ENCODE measurements at regions not wholly inside any gene's neighbourhood (a gene's known extent, or its start where the extent isn't known, plus 50 kb on each side); places are given as distances from the start of the nearest gene placed in this dataset.

- intact Hi-C loops (cut with micrococcal nuclease), result no loop called here
- DNase-seq (ENCODE audit: extremely low read depth in 1 of 4, low spot score in 3 of 4) (no peak), FAIRE-seq (no peak), ATAC-seq (no peak)
- Histone ChIP-seq H3K27me3 (ENCODE audit: control insufficient read depth in 2 of 2, insufficient read depth in 2 of 2, low read length in 2 of 2) (no peaks in the 10 kb centered on the region), H3K4me3 (no peak overlapping the region), H3K36me3 (ENCODE audit: control insufficient read depth, insufficient read depth, low read length) (no peaks in the 10 kb centered on the region), H4K20me1 (replicated peaks; ENCODE audit: control insufficient read depth, insufficient read depth, low read length) (no peaks in the 10 kb centered on the region), H3K79me2 (ENCODE audit: control insufficient read depth, insufficient read depth, low read length) (no peaks in the 10 kb centered on the region), H2AFZ (ENCODE audit: low read depth, low read length) (no peak overlapping the region), H3K9me1 (ENCODE audit: control insufficient read depth, insufficient read depth, low read length) (no peaks in the 10 kb centered on the region), H3K27ac (ENCODE audit: extremely low read depth, low read depth, low read length) (no peak overlapping the region), H3K9ac (ENCODE audit: insufficient read depth in 1 of 2, low read depth in 2 of 2, low read length in 2 of 2) (no peak overlapping the region), H3K4me2 (ENCODE audit: insufficient read depth, low read length) (no peak overlapping the region), H3K9me3 (replicated peaks; ENCODE audit: control insufficient read depth, insufficient read depth, low read depth, low read length) (no peaks in the 10 kb centered on the region), H3K4me1 (replicated peaks in 1 of 2; ENCODE audit: control insufficient read depth in 2 of 2, insufficient read depth in 2 of 2, low read length in 2 of 2) (no peaks in the 10 kb centered on the region)
- ChIA-PET POLR2A (no interaction called here), CTCF (ENCODE audit: low intra/inter-chr PET ratio) (no interaction called here)
- TF ChIP-seq HNRNPK (IDR thresholded peaks at IDR 0.05; ENCODE audit: low read depth, low read length, poor library complexity, severe bottlenecking), result peak; percentile 84
- no peak for TF ChIP-seq THRA (IDR thresholded peaks at IDR 0.05)
- TF ChIP-seq GTF2F1 (IDR thresholded peaks at IDR 0.05; ENCODE audit: low read depth, low read length), result no peak
- WGBS (ENCODE audit: insufficient coverage, low coverage, missing lambda C conversion rate), result 0% methylated on average over 1 of the region's 1 CpG
- no TSS peak for BruUV-seq (replicated peaks)
- in situ Hi-C loops (cut with MboI), result no loop called here
Measured at GRCh38 chr21:18069875-18070274, 174.8 kb upstream of the CHODL start.

- intact Hi-C loops (cut with micrococcal nuclease), result no loop called here
- in situ Hi-C loops (cut with MboI), result no loop called here
- Histone ChIP-seq H3K9me1 (ENCODE audit: control insufficient read depth, insufficient read depth, low read length) (no peaks in the 10 kb centered on the region), H3K4me3 (no peak overlapping the region), H4K20me1 (replicated peaks; ENCODE audit: control insufficient read depth, insufficient read depth, low read length) (no peaks in the 10 kb centered on the region), H3K4me1 (replicated peaks in 1 of 2; ENCODE audit: control insufficient read depth in 2 of 2, insufficient read depth in 2 of 2, low read length in 2 of 2) (no peaks in the 10 kb centered on the region), H3K36me3 (ENCODE audit: control insufficient read depth, insufficient read depth, low read length) (no peaks in the 10 kb centered on the region), H2AFZ (ENCODE audit: low read depth, low read length) (no peak overlapping the region), H3K9ac (ENCODE audit: insufficient read depth in 1 of 2, low read depth in 2 of 2, low read length in 2 of 2) (no peak overlapping the region), H3K27me3 (ENCODE audit: control insufficient read depth in 2 of 2, insufficient read depth in 2 of 2, low read length in 2 of 2) (no peaks in the 10 kb centered on the region), H3K9me3 (replicated peaks; ENCODE audit: control insufficient read depth, insufficient read depth, low read depth, low read length) (no peaks in the 10 kb centered on the region), H3K27ac (ENCODE audit: extremely low read depth, low read depth, low read length) (no peak overlapping the region), H3K79me2 (ENCODE audit: control insufficient read depth, insufficient read depth, low read length) (no peaks in the 10 kb centered on the region), H3K4me2 (ENCODE audit: insufficient read depth, low read length) (no peak overlapping the region)
- DNase-seq (ENCODE audit: extremely low read depth in 1 of 4, low spot score in 3 of 4) (no peak), FAIRE-seq (no peak), ATAC-seq (no peak)
- WGBS (ENCODE audit: insufficient coverage, low coverage, missing lambda C conversion rate), result 0% methylated on average over 1 of the region's 1 CpG
- no TSS peak for BruUV-seq (replicated peaks)
- CTCF ChIA-PET (ENCODE audit: low intra/inter-chr PET ratio), result no interaction called here
- POLR2A ChIA-PET, result no interaction called here
- TF ChIP-seq ZNF316 (IDR thresholded peaks at IDR 0.05), result peak; percentile 30; the same call in 1 of the 2 replicates
- TF ChIP-seq ARHGAP35 (IDR thresholded peaks at IDR 0.05; ENCODE audit: partially characterized antibody), result no peak
- TF ChIP-seq ZBTB11 (CRISPR knock-in tag; IDR thresholded peaks at IDR 0.05), result no peak
- no peak for TF ChIP-seq TCF7 (IDR thresholded peaks at IDR 0.05; ENCODE audit: borderline replicate concordance)
- no peak for TF ChIP-seq ZNF445 (CRISPR knock-in tag; IDR thresholded peaks at IDR 0.05; ENCODE audit: low read depth)
- peak; percentile 45; the same call in 1 of the 2 replicates for TF ChIP-seq MAFK (IDR thresholded peaks at IDR 0.05; ENCODE audit: low read length)
Measured at GRCh38 chr21:18060402-18060801, 184.2 kb upstream of the CHODL start.
